Loucy (cell line): ENCODE measurements at regions not wholly inside any gene's neighbourhood (a gene's known extent, or its start where the extent isn't known, plus 50 kb on each side); places are given as distances from the start of the nearest gene placed in this dataset.

ENCODE experiments used
- EZH2phosphoT487 ChIP-seq: fragments of 200-600 bp; IDR thresholded peaks from 2 replicates; pipeline ENCODE4 v1.6.1; 2018; ENCODE audit warnings: antibody characterized with exemption, mild to moderate bottlenecking, moderate library complexity, borderline replicate concordance
- TF ChIP-seq, protein P1 (sequence below): fragments of 200-600 bp; sonication (generic); conservative IDR thresholded peaks from 2 replicates; pipeline ENCODE4 v1.5.1; 2014; ENCODE audit warnings: mild to moderate bottlenecking, antibody characterized with exemption, low read length

DNA sequence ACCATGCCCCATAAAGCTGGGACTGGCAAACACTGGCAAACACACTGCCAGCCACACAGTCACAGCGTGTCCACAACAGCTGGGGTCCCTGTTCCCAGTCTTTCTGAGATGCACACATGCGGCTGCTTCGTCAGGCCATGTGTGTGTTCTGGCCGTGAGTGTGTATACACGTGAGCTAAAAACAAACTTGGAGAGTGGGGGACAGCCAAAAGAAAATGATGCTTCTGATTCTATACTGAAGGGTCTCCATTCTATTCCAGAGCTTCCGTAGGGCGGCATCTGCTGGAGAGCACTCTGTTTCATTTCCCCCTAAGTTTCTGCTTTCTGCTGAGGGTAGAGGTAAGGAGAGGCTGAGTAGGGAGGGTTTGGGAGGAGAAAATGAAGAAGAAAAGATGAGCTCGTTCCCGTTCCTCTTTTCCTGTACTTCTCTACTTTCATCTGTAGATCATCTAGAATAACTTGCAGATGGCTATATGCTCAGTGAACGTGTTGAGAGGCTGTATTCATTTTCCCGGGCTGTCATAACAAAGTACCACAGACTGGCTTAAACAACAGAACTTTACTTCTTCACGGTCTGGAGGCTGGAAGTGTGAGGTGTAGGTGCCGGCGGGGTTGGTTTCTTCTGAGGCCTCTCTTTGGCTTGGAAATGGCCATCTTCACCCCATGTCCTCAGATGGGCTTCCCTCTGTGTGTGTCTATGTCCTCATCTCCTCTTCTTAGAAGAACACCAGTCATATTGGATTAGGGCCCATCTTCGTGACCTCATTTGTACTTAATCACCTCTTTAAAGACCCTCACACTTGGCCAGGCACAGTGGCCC, 151.6 kb downstream of the TOMM20 start:
- TF ChIP-seq, protein P1, sequence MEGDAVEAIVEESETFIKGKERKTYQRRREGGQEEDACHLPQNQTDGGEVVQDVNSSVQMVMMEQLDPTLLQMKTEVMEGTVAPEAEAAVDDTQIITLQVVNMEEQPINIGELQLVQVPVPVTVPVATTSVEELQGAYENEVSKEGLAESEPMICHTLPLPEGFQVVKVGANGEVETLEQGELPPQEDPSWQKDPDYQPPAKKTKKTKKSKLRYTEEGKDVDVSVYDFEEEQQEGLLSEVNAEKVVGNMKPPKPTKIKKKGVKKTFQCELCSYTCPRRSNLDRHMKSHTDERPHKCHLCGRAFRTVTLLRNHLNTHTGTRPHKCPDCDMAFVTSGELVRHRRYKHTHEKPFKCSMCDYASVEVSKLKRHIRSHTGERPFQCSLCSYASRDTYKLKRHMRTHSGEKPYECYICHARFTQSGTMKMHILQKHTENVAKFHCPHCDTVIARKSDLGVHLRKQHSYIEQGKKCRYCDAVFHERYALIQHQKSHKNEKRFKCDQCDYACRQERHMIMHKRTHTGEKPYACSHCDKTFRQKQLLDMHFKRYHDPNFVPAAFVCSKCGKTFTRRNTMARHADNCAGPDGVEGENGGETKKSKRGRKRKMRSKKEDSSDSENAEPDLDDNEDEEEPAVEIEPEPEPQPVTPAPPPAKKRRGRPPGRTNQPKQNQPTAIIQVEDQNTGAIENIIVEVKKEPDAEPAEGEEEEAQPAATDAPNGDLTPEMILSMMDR, result no peak
- no peak for TF ChIP-seq EZH2phosphoT487
